ENCODE measurements at regions not wholly inside any gene's neighbourhood (a gene's known extent, or its start where the extent isn't known, plus 50 kb on each side); places are given as distances from the start of the nearest gene placed in this dataset.

GRCh38 chr10:47082055-47082784, 171.0 kb downstream of the PTPN20 start:
- Mint-ChIP-seq H3K27me3 (ENCODE audit: insufficient read depth, unreplicated experiment) (peaks cover 2% of the 10 kb centered on the region), H3K36me3 (ENCODE audit: insufficient read depth, unreplicated experiment) (no peaks in the 10 kb centered on the region), H3K4me1 (ENCODE audit: insufficient read depth, unreplicated experiment) (no peaks in the 10 kb centered on the region), H3K27ac (ENCODE audit: low read depth, unreplicated experiment) (no peak overlapping the region), H3K9me3 (ENCODE audit: unreplicated experiment) (no peaks in the 10 kb centered on the region), H3K4me3 (ENCODE audit: unreplicated experiment) (no peak overlapping the region)
- BruUV-seq (replicated peaks) = no TSS peak
- ChIA-PET POLR2A (no interaction called here), CTCF (interaction anchor here (0.6 to 2.5 kb wide), 3 partner anchors 13 to 57 kb away, joined by 3 to 11 read pairs (median 3); no protein-coding TSS in a partner anchor)
- intact Hi-C loops (cut with micrococcal nuclease) = no loop called here
- no peak for TF ChIP-seq CTCF (IDR thresholded peaks at IDR 0.05; ENCODE audit: unreplicated experiment)
- DNase-seq (ENCODE audit: unreplicated experiment) = no peak

GRCh38 chr10:47087667-47088066, 176.4 kb downstream of the PTPN20 start:
- Mint-ChIP-seq H3K36me3 (ENCODE audit: insufficient read depth, unreplicated experiment) (no peaks in the 10 kb centered on the region), H3K9me3 (ENCODE audit: unreplicated experiment) (no peaks in the 10 kb centered on the region), H3K27me3 (ENCODE audit: insufficient read depth, unreplicated experiment) (peaks cover 12% of the 10 kb centered on the region), H3K4me1 (ENCODE audit: insufficient read depth, unreplicated experiment) (no peaks in the 10 kb centered on the region), H3K27ac (ENCODE audit: low read depth, unreplicated experiment) (no peak overlapping the region), H3K4me3 (ENCODE audit: unreplicated experiment) (no peak overlapping the region)
- TF ChIP-seq CTCF (IDR thresholded peaks at IDR 0.05; ENCODE audit: unreplicated experiment) = no peak
- no TSS peak for BruUV-seq (replicated peaks)
- ChIA-PET CTCF (no interaction called here), POLR2A (no interaction called here)
- intact Hi-C loops (cut with micrococcal nuclease) = no loop called here
- DNase-seq (ENCODE audit: unreplicated experiment) = no peak

- intact Hi-C loops (cut with micrococcal nuclease) = no loop called here
- CTCF ChIA-PET = interaction anchor here (0.6 to 2.3 kb wide), 3 partner anchors 41 to 223 kb away, joined by 3 to 8 read pairs (median 3); no protein-coding TSS in a partner anchor
- Mint-ChIP-seq H3K27ac (ENCODE audit: low read depth, unreplicated experiment) (no peak overlapping the region), H3K4me3 (ENCODE audit: unreplicated experiment) (no peak overlapping the region), H3K4me1 (ENCODE audit: insufficient read depth, unreplicated experiment) (no peaks in the 10 kb centered on the region), H3K27me3 (ENCODE audit: insufficient read depth, unreplicated experiment) (peaks cover 13% of the 10 kb centered on the region), H3K9me3 (ENCODE audit: unreplicated experiment) (no peaks in the 10 kb centered on the region), H3K36me3 (ENCODE audit: insufficient read depth, unreplicated experiment) (no peaks in the 10 kb centered on the region)
- no TSS peak for BruUV-seq (replicated peaks)
- POLR2A ChIA-PET = no interaction called here
- no peak for DNase-seq (ENCODE audit: unreplicated experiment)
- no peak for TF ChIP-seq CTCF (IDR thresholded peaks at IDR 0.05; ENCODE audit: unreplicated experiment)
Measured at GRCh38 chr10:47088656-47089354, 177.6 kb downstream of the PTPN20 start.

GRCh38 chr10:47090042-47090441, 178.8 kb downstream of the PTPN20 start:
- no peak for TF ChIP-seq CTCF (IDR thresholded peaks at IDR 0.05; ENCODE audit: unreplicated experiment)
- H3K9me3 Mint-ChIP-seq (ENCODE audit: unreplicated experiment) = no peaks in the 10 kb centered on the region
- peaks cover 25% of the 10 kb centered on the region for H3K27me3 Mint-ChIP-seq (ENCODE audit: insufficient read depth, unreplicated experiment)
- intact Hi-C loops (cut with micrococcal nuclease) = no loop called here
- no peak for DNase-seq (ENCODE audit: unreplicated experiment)
- H3K36me3 Mint-ChIP-seq (ENCODE audit: insufficient read depth, unreplicated experiment) = no peaks in the 10 kb centered on the region
- no peak overlapping the region for H3K4me3 Mint-ChIP-seq (ENCODE audit: unreplicated experiment)
- BruUV-seq (replicated peaks) = no TSS peak
- no peaks in the 10 kb centered on the region for H3K4me1 Mint-ChIP-seq (ENCODE audit: insufficient read depth, unreplicated experiment)
- H3K27ac Mint-ChIP-seq (ENCODE audit: low read depth, unreplicated experiment) = no peak overlapping the region
- POLR2A ChIA-PET = no interaction called here
- CTCF ChIA-PET = interaction anchor here (2.3 kb wide), 1 partner anchor 42 kb away, joined by 8 read pairs; no protein-coding TSS in a partner anchor
